IMR-90 (cell line): ENCODE measurements at regions not wholly inside any gene's neighbourhood (a gene's known extent, or its start where the extent isn't known, plus 50 kb on each side); places are given as distances from the start of the nearest gene placed in this dataset.

Experiments
- ATAC-seq: fragments of 200-7000 bp; cut with Tn5 transposase; 2 replicates; pipeline ENCODE4 v1.9.1; 2020; ENCODE audit warnings: low read depth, mild to moderate bottlenecking, moderate library complexity
- BruUV-seq: library from RNA; stranded (reverse); fragments of 400-500 nt; replicated peaks from 2 replicates; lab custom pipeline; 2021; lab: Mats Ljungman, UMichigan
- CTCF ChIA-PET: fragments of 300-600 bp; formaldehyde crosslinking; extraction: SDS; loops from one replicate; lab custom pipeline; 2021; ENCODE audit warnings: antibody characterized with exemption; lab: Yijun Ruan, JAX
- POLR2A ChIA-PET: fragments of 300-600 bp; sonication (Branson Sonifier 250); formaldehyde crosslinking; loops from one replicate; lab custom pipeline; 2022; ENCODE audit warnings: antibody characterized with exemption; ENCODE audit not compliant: unreplicated experiment; lab: Charles Lee
- DNase-seq: peaks from one replicate; pipeline ENCODE4 v3.0.0; 2013
- H2AFZ ChIP-seq: replicated peaks from 2 replicates; pipeline ENCODE3; 2013; ENCODE audit warnings: low read length, mild to moderate bottlenecking; ENCODE audit not compliant: poor library complexity
- H2AK5ac ChIP-seq: 2 replicates; pipeline ENCODE4 v1.6.1; 2013; ENCODE audit warnings: low read depth, low read length, inconsistent platforms
- H2AK9ac ChIP-seq: replicated peaks from 2 replicates; pipeline ENCODE3; 2013; ENCODE audit warnings: mild to moderate bottlenecking, low read depth, low read length, moderate library complexity; ENCODE audit not compliant: poor library complexity
- H2BK120ac ChIP-seq: 2 replicates; pipeline ENCODE4 v1.6.1; 2013; ENCODE audit warnings: low read depth, low read length, inconsistent platforms
- H2BK15ac ChIP-seq: 3 replicates; pipeline ENCODE4 v1.6.1; 2013; ENCODE audit warnings: low read depth, low read length, inconsistent platforms
- H2BK20ac ChIP-seq: 2 replicates; pipeline ENCODE4 v1.6.1; 2013; ENCODE audit warnings: low read depth, mild to moderate bottlenecking, inconsistent platforms, low read length, moderate library complexity
- H2BK5ac ChIP-seq: 2 replicates; pipeline ENCODE4 v1.6.1; 2013; ENCODE audit warnings: mild to moderate bottlenecking, low read depth, low read length, inconsistent platforms; ENCODE audit not compliant: poor library complexity, severe bottlenecking
- H3K14ac ChIP-seq: replicated peaks from 2 replicates; pipeline ENCODE4 v1.6.1; 2013; ENCODE audit warnings: low read depth, low read length, inconsistent platforms
- H3K18ac ChIP-seq: 2 replicates; pipeline ENCODE4 v1.6.1; 2013; ENCODE audit warnings: low read depth, low read length, control low read depth
- H3K23ac ChIP-seq: 2 replicates; pipeline ENCODE4 v1.6.1; 2013; ENCODE audit warnings: low read depth, low read length, inconsistent platforms
- H3K27ac ChIP-seq: 2 replicates; pipeline ENCODE4 v1.5.1; 2013; ENCODE audit warnings: mild to moderate bottlenecking, control low read depth, low read length; ENCODE audit not compliant: insufficient read depth
- H3K27me3 ChIP-seq: 2 replicates; pipeline ENCODE4 v1.6.1; 2013; ENCODE audit warnings: low read length; ENCODE audit not compliant: control insufficient read depth, insufficient read depth
- H3K36me3 ChIP-seq: 2 replicates; pipeline ENCODE4 v1.6.1; 2013; ENCODE audit warnings: low read length, mixed read lengths; ENCODE audit not compliant: control insufficient read depth, insufficient read depth
- H3K4ac ChIP-seq: 2 replicates; pipeline ENCODE4 v1.6.1; 2013; ENCODE audit warnings: low read depth, low read length, inconsistent platforms
- H3K4me1 ChIP-seq: 2 replicates; pipeline ENCODE4 v1.6.1; 2013; ENCODE audit warnings: low read length, mixed read lengths; ENCODE audit not compliant: control insufficient read depth, insufficient read depth
- H3K4me2 ChIP-seq: 2 replicates; pipeline ENCODE4 v1.6.1; 2013; ENCODE audit warnings: low read depth, mild to moderate bottlenecking, control low read depth, low read length, moderate library complexity
- H3K4me3 ChIP-seq: 2 replicates; pipeline ENCODE4 v1.5.1; 2013; ENCODE audit warnings: low read depth, mild to moderate bottlenecking, control low read depth, low read length, moderate library complexity; ENCODE audit not compliant: insufficient read depth
- H3K56ac ChIP-seq: 2 replicates; pipeline ENCODE4 v1.6.1; 2013; ENCODE audit warnings: low read length, inconsistent platforms; ENCODE audit not compliant: insufficient read depth; ENCODE audit errors: extremely low read depth
- H3K79me1 ChIP-seq, 2 experiments: 2 replicates each; pipeline ENCODE4 v1.6.1; 2013; ENCODE audit warnings: low read length in 2 of 2, inconsistent platforms in 1 of 2, low read depth in 1 of 2
- H3K9ac ChIP-seq: 2 replicates; pipeline ENCODE4 v1.6.1; 2013; ENCODE audit warnings: low read depth, low read length, control low read depth
- H3K9me1 ChIP-seq: 2 replicates; pipeline ENCODE4 v1.6.1; 2013; ENCODE audit warnings: low read length, inconsistent platforms; ENCODE audit not compliant: insufficient read depth
- H3K9me3 ChIP-seq: 2 replicates; pipeline ENCODE4 v1.6.1; 2013; ENCODE audit warnings: low read length; ENCODE audit not compliant: control insufficient read depth, insufficient read depth
- H4K20me1 ChIP-seq: 2 replicates; pipeline ENCODE4 v1.6.1; 2013; ENCODE audit warnings: low read length, inconsistent platforms; ENCODE audit not compliant: insufficient read depth
- H4K5ac ChIP-seq: 2 replicates; pipeline ENCODE4 v1.6.1; 2013; ENCODE audit warnings: mild to moderate bottlenecking, low read depth, low read length, control low read depth
- H4K8ac ChIP-seq, 2 experiments: 2 replicates each; pipeline ENCODE4 v1.6.1; 2013; ENCODE audit warnings: low read depth in 2 of 2, low read length in 2 of 2, control low read depth in 1 of 2, inconsistent platforms in 1 of 2
- H4K91ac ChIP-seq: 2 replicates; pipeline ENCODE4 v1.6.1; 2013; ENCODE audit warnings: low read depth, low read length, inconsistent platforms; ENCODE audit not compliant: insufficient read depth
- BHLHE40 ChIP-seq: fragments of 150-350 bp; IDR thresholded peaks from 2 replicates; pipeline ENCODE4 v1.6.1; 2016; ENCODE audit warnings: mild to moderate bottlenecking, low read depth, low read length
- CEBPB ChIP-seq: IDR thresholded peaks from 2 replicates; pipeline ENCODE4 v1.6.1; 2012; ENCODE audit warnings: low read depth, low read length, improper control_type of control experiment
- CHD1 ChIP-seq: IDR thresholded peaks from 2 replicates; pipeline ENCODE4 v1.6.1; 2012; ENCODE audit warnings: low read depth, low read length, improper control_type of control experiment
- CTCF ChIP-seq: conservative IDR thresholded peaks from 2 replicates; pipeline ENCODE4 v1.5.1; 2012; ENCODE audit warnings: mild to moderate bottlenecking, low read depth, low read length, improper control_type of control experiment
- FOS ChIP-seq: fragments of 150-350 bp; IDR thresholded peaks from 2 replicates; pipeline ENCODE4 v1.6.1; 2016; ENCODE audit warnings: low read depth, low read length
- MAFK ChIP-seq: IDR thresholded peaks from 2 replicates; pipeline ENCODE4 v1.6.1; 2012; ENCODE audit warnings: low read depth, low read length, improper control_type of control experiment
- MAZ ChIP-seq: IDR thresholded peaks from 2 replicates; pipeline ENCODE4 v1.6.1; 2012; ENCODE audit warnings: low read depth, mild to moderate bottlenecking, low read length, improper control_type of control experiment, moderate library complexity, borderline replicate concordance
- MXI1 ChIP-seq: IDR thresholded peaks from 2 replicates; pipeline ENCODE4 v1.6.1; 2012; ENCODE audit warnings: low read depth, mild to moderate bottlenecking, low read length, moderate library complexity, borderline replicate concordance
- NFE2L2 ChIP-seq: fragments of 150-350 bp; IDR thresholded peaks from 2 replicates; pipeline ENCODE4 v1.6.1; 2016; ENCODE audit warnings: low read depth, mild to moderate bottlenecking, low read length
- POLR2A ChIP-seq: IDR thresholded peaks from 2 replicates; pipeline ENCODE4 v1.6.1; 2012; ENCODE audit warnings: mild to moderate bottlenecking, low read depth, low read length
- RAD21 ChIP-seq: IDR thresholded peaks from 2 replicates; pipeline ENCODE4 v1.6.1; 2012; ENCODE audit warnings: low read length, improper control_type of control experiment
- RCOR1 ChIP-seq: IDR thresholded peaks from 2 replicates; pipeline ENCODE4 v1.6.1; 2012; ENCODE audit warnings: mild to moderate bottlenecking, low read length, improper control_type of control experiment; ENCODE audit not compliant: insufficient replicate concordance
- RFX5 ChIP-seq: IDR thresholded peaks from 2 replicates; pipeline ENCODE4 v1.8.0; 2012; ENCODE audit warnings: low read depth, mild to moderate bottlenecking, low read length, moderate library complexity
- SMC3 ChIP-seq: fragments of 150-350 bp; IDR thresholded peaks from 2 replicates; pipeline ENCODE4 v1.6.1; 2016; ENCODE audit warnings: low read depth, mild to moderate bottlenecking, antibody characterized with exemption, low read length, moderate library complexity
- USF2 ChIP-seq: fragments of 150-350 bp; IDR thresholded peaks from 2 replicates; pipeline ENCODE4 v1.6.1; 2017; ENCODE audit warnings: mild to moderate bottlenecking, antibody characterized with exemption, low read length, low read depth
- WGBS, 2 experiments: methylation state at CpG; one replicate each; pipeline versions ENCODE4 v1.1.5 to v1.1.7; 2013; ENCODE audit warnings: missing lambda C conversion rate in 2 of 2; ENCODE audit not compliant: insufficient read length in 1 of 2; ENCODE audit errors: extremely low coverage in 2 of 2; 5-methylcytosine and 5-hydroxymethylcytosine counted together
- dilution Hi-C: fragments of 300-500 bp; cut with HindIII; formaldehyde crosslinking; loops from one replicate; pipeline ENCODE4 v1.14.3; 2018; ENCODE audit warnings: low sequenced_read_pairs; ENCODE audit not compliant: unreplicated experiment
- in situ Hi-C: fragments of 300-500 bp; cut with MboI; formaldehyde crosslinking; loops from 3 replicates; pipeline ENCODE4 v1.14.3; 2019; ENCODE audit warnings: low sequenced_read_pairs, inconsistent platforms, mixed read lengths
- intact Hi-C: fragments of 100-400 bp; cut with micrococcal nuclease; formaldehyde crosslinking; loops from 2 replicates; pipeline ENCODE4 v1.10.0; 2022
- TF ChIP-seq, protein P1 (sequence below): fragments of 150-350 bp; IDR thresholded peaks from 2 replicates; pipeline ENCODE4 v1.6.1; 2016; ENCODE audit warnings: low read depth, mild to moderate bottlenecking, low read length, moderate library complexity, borderline replicate concordance

DNA sequence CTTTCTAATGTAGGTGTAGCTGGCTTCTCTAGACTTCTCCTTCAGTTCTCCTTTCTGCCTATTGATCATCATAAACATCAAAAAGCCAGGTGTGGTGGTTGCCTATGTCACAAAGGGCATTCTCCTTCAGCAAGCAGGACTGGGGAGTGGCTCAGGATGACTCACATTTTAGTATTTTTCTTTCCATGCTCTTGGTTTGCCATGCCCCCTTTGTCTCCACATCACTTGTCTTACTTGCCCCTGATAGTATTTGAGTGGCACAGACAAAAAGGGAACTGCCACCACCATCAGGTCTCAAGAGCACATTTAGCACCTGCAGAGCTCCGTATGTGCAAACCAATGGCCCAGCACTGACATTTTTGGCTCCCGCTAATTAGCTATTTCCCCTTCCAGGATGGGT, 698.8 kb downstream of the DHX35 start:
- POLR2A ChIA-PET = no interaction called here
- TF ChIP-seq NFE2L2 (no peak), CTCF (no peak), RAD21 (no peak), MXI1 (no peak), MAFK (no peak), POLR2A (no peak), MAZ (no peak), USF2 (no peak), RCOR1 (no peak), RFX5 (no peak), CHD1 (no peak), BHLHE40 (no peak), SMC3 (no peak), FOS (no peak), CEBPB (no peak)
- TF ChIP-seq, protein P1, sequence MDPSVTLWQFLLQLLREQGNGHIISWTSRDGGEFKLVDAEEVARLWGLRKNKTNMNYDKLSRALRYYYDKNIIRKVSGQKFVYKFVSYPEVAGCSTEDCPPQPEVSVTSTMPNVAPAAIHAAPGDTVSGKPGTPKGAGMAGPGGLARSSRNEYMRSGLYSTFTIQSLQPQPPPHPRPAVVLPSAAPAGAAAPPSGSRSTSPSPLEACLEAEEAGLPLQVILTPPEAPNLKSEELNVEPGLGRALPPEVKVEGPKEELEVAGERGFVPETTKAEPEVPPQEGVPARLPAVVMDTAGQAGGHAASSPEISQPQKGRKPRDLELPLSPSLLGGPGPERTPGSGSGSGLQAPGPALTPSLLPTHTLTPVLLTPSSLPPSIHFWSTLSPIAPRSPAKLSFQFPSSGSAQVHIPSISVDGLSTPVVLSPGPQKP = no peak
- Histone ChIP-seq H3K14ac (no peak overlapping the region), H4K8ac (no peak overlapping the region), H2BK120ac (no peak overlapping the region), H2AK9ac (no peak overlapping the region), H3K36me3 (no peaks in the 10 kb centered on the region), H3K4me3 (no peak overlapping the region), H3K9ac (no peak overlapping the region), H4K20me1 (no peaks in the 10 kb centered on the region), H3K56ac (no peak overlapping the region), H2BK15ac (no peak overlapping the region), H2AK5ac (no peak overlapping the region), H3K4me2 (no peak overlapping the region), H2BK20ac (no peak overlapping the region), H3K18ac (no peak overlapping the region), H3K4me1 (no peaks in the 10 kb centered on the region), H2AFZ (no peak overlapping the region), H2BK5ac (no peak overlapping the region), H3K9me1 (no peaks in the 10 kb centered on the region), H3K23ac (no peak overlapping the region), H3K27ac (no peak overlapping the region), H3K27me3 (no peaks in the 10 kb centered on the region), H3K4ac (no peak overlapping the region), H4K91ac (no peak overlapping the region), H3K79me1 (no peaks in the 10 kb centered on the region), H4K5ac (no peak overlapping the region), H3K9me3 (peaks cover 3% of the 10 kb centered on the region; the same call in 1 of the 2 replicates)
- intact Hi-C loops (no loop called here), in situ Hi-C loops (no loop called here), dilution Hi-C loops (no loop called here)
- BruUV-seq = no TSS peak
- WGBS, 2 experiments = no CpG with 5 or more reads among the region's 2 CpGs
- ATAC-seq (no peak), DNase-seq (no peak)
- CTCF ChIA-PET = no interaction called here
